Mesendoderm (in vitro differentiated cells): ENCODE measurements at regions not wholly inside any gene's neighbourhood (a gene's known extent, or its start where the extent isn't known, plus 50 kb on each side); places are given as distances from the start of the nearest gene placed in this dataset.

Experiments used
- DNase-seq: peaks from one replicate; pipeline ENCODE4 v3.0.0; 2013
- H2AK5ac ChIP-seq: 2 replicates; pipeline ENCODE4 v1.6.1; 2013; ENCODE audit warnings: low read length, inconsistent platforms
- H2BK120ac ChIP-seq: 2 replicates; pipeline ENCODE4 v1.6.1; 2013; ENCODE audit warnings: low read depth, mild to moderate bottlenecking, low read length, moderate library complexity, mixed read lengths
- H2BK15ac ChIP-seq: replicated peaks from 2 replicates; pipeline ENCODE4 v1.6.1; 2013; ENCODE audit warnings: low read depth, mild to moderate bottlenecking, moderate library complexity
- H2BK5ac ChIP-seq: 2 replicates; pipeline ENCODE4 v1.6.1; 2013; ENCODE audit warnings: low read length, inconsistent platforms
- H3K18ac ChIP-seq: 2 replicates; pipeline ENCODE4 v1.6.1; 2013; ENCODE audit warnings: mild to moderate bottlenecking, low read length, mixed read lengths
- H3K23ac ChIP-seq: one replicate; pipeline ENCODE4 v1.6.1; 2013; ENCODE audit warnings: low read length
- H3K27ac ChIP-seq: 2 replicates; pipeline ENCODE4 v1.5.1; 2013; ENCODE audit warnings: low read depth, mild to moderate bottlenecking, inconsistent platforms, low read length, moderate library complexity
- H3K27me3 ChIP-seq: 2 replicates; pipeline ENCODE4 v1.6.1; 2013; ENCODE audit warnings: low read length, control low read depth, mild to moderate bottlenecking, inconsistent platforms; ENCODE audit not compliant: insufficient read depth, poor library complexity
- H3K36me3 ChIP-seq: 2 replicates; pipeline ENCODE4 v1.6.1; 2013; ENCODE audit warnings: low read length, inconsistent platforms; ENCODE audit not compliant: control insufficient read depth, insufficient read depth
- H3K4ac ChIP-seq: one replicate; pipeline ENCODE4 v1.6.1; 2013; ENCODE audit warnings: low read depth, mild to moderate bottlenecking, low read length, moderate library complexity
- H3K4me1 ChIP-seq: 2 replicates; pipeline ENCODE4 v1.6.1; 2013; ENCODE audit warnings: low read depth, low read length, inconsistent platforms; ENCODE audit not compliant: control insufficient read depth
- H3K4me2 ChIP-seq: 2 replicates; pipeline ENCODE4 v1.6.1; 2013; ENCODE audit warnings: low read length
- H3K4me3 ChIP-seq: 2 replicates; pipeline ENCODE4 v1.5.1; 2013; ENCODE audit warnings: mild to moderate bottlenecking, low read length
- H3K56ac ChIP-seq: one replicate; pipeline ENCODE4 v1.6.1; 2013; ENCODE audit warnings: low read length
- H3K79me1 ChIP-seq: 2 replicates; pipeline ENCODE4 v1.6.1; 2013; ENCODE audit warnings: low read length, inconsistent platforms
- H3K79me2 ChIP-seq: 2 replicates; pipeline ENCODE4 v1.6.1; 2013; ENCODE audit warnings: mild to moderate bottlenecking, low read length; ENCODE audit not compliant: control insufficient read depth, insufficient read depth
- H3K9ac ChIP-seq: 2 replicates; pipeline ENCODE4 v1.6.1; 2013; ENCODE audit warnings: low read length, inconsistent platforms
- H4K5ac ChIP-seq: one replicate; pipeline ENCODE4 v1.6.1; 2013; ENCODE audit warnings: low read length
- H4K8ac ChIP-seq: one replicate; pipeline ENCODE4 v1.6.1; 2013; ENCODE audit warnings: low read depth, mild to moderate bottlenecking, control low read depth, low read length, moderate library complexity
- WGBS: extraction: QIAGEN DNeasy Blood & Tissue Kit; methylation state at CpG from one replicate; pipeline ENCODE4 v1.1.7; 2013; ENCODE audit warnings: low lambda C conversion rate, missing lambda C conversion rate; ENCODE audit not compliant: insufficient coverage; ENCODE audit errors: extremely low coverage; 5-methylcytosine and 5-hydroxymethylcytosine counted together

DNA sequence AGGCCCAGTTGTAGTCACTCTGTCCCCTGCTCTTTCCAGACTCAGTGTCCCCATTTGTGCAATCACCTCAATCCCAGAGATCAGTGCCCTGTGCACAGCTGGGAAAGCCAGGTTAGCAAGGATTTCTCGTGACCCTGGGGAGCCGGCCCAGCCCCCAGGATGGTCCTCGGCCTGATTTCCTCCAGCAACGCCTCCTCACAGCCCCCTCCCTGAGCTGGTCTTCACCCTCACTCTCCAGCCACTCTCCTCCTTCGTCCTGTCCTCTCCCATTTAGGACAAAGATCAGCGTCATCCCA lies 194.8 kb upstream of the C14orf180 start:
- no peak overlapping the region for H2BK5ac ChIP-seq
- H3K4me3 ChIP-seq, result no peak overlapping the region
- H3K23ac ChIP-seq, result no peak overlapping the region
- H3K79me2 ChIP-seq, result no peaks in the 10 kb centered on the region
- H4K5ac ChIP-seq, result no peak overlapping the region
- H4K8ac ChIP-seq, result no peak overlapping the region
- no CpG with 5 or more reads among the region's 6 CpGs for WGBS
- H3K79me1 ChIP-seq, result no peaks in the 10 kb centered on the region
- no peaks in the 10 kb centered on the region for H3K4me1 ChIP-seq
- H3K27me3 ChIP-seq, result no peaks in the 10 kb centered on the region
- H3K9ac ChIP-seq, result no peak overlapping the region
- H2BK120ac ChIP-seq, result no peak overlapping the region
- H3K18ac ChIP-seq, result no peak overlapping the region
- H3K4ac ChIP-seq, result no peak overlapping the region
- H3K36me3 ChIP-seq, result no peaks in the 10 kb centered on the region
- no peak overlapping the region for H2AK5ac ChIP-seq
- DNase-seq, result peak; percentile 10
- no peak overlapping the region for H2BK15ac ChIP-seq
- H3K27ac ChIP-seq, result no peak overlapping the region
- no peak overlapping the region for H3K56ac ChIP-seq
- no peak overlapping the region for H3K4me2 ChIP-seq

DNA sequence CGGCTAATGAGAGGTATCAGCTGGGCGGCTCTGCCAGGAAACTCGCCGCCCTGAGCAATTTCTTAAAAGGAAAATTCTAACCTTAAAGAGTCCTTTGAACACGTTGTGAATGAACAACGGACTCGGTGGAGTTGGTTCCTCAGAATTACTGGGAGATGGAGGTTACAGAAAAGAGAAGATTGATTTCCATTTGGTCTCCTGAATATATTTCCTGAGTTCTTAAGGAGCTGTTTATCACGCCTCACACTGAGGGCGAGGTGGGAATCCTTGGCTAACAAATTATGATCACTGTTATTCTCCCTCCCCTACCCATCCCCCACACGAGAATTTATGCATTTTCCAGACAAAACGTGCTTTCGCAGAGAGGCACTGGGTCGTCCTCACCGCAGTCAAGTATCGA lies 194.5 kb upstream of the C14orf180 start:
- DNase-seq, result no peak
- Histone ChIP-seq H3K79me1 (no peaks in the 10 kb centered on the region), H3K27ac (no peak overlapping the region), H2AK5ac (no peak overlapping the region), H3K18ac (no peak overlapping the region), H2BK5ac (no peak overlapping the region), H3K79me2 (no peaks in the 10 kb centered on the region), H3K36me3 (no peaks in the 10 kb centered on the region), H3K56ac (no peak overlapping the region), H3K23ac (no peak overlapping the region), H3K4ac (no peak overlapping the region), H2BK15ac (no peak overlapping the region), H3K9ac (no peak overlapping the region), H4K5ac (no peak overlapping the region), H4K8ac (no peak overlapping the region), H3K27me3 (no peaks in the 10 kb centered on the region), H3K4me1 (no peaks in the 10 kb centered on the region), H2BK120ac (no peak overlapping the region), H3K4me2 (no peak overlapping the region), H3K4me3 (no peak overlapping the region)
- no CpG with 5 or more reads among the region's 15 CpGs for WGBS

DNA sequence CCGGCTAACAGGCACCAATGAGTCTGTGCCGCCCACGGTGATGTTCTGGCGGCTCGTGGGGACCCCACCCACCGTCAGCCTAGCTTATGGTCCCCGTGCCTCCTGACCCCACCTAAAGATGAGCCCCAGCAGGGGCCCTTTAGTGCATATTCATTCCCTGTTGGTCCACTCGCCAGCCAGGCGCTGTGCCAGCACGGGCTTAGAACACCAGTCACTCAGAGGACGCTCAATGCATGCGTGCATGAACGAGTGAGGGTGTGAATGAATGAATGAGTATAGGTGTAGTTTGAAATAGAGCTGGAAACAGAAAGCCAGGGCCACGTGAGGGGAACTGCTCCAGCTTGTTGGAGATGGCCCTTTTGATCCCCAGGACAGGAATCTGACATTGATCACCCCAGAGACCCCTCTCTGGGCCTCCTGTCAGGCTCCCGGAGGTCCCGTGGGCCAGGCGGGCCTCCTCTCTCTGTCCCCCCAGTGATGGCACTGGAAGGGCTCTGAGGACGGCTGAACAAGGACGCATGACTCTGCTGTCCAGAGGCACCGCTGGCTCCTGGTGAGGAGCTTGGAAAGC lies 193.9 kb upstream of the C14orf180 start:
- no peak overlapping the region for H3K4ac ChIP-seq
- no CpG with 5 or more reads among the region's 20 CpGs for WGBS
- H3K27me3 ChIP-seq, result no peaks in the 10 kb centered on the region
- no peak overlapping the region for H2BK5ac ChIP-seq
- H3K4me3 ChIP-seq, result no peak overlapping the region
- no peak overlapping the region for H3K56ac ChIP-seq
- no peak overlapping the region for H3K27ac ChIP-seq
- H2BK15ac ChIP-seq, result no peak overlapping the region
- H3K4me1 ChIP-seq, result no peaks in the 10 kb centered on the region
- H3K79me2 ChIP-seq, result no peaks in the 10 kb centered on the region
- H2BK120ac ChIP-seq, result no peak overlapping the region
- H3K79me1 ChIP-seq, result no peaks in the 10 kb centered on the region
- no peak overlapping the region for H3K18ac ChIP-seq
- H2AK5ac ChIP-seq, result no peak overlapping the region
- no peaks in the 10 kb centered on the region for H3K36me3 ChIP-seq
- H4K5ac ChIP-seq, result no peak overlapping the region
- no peak overlapping the region for H3K9ac ChIP-seq
- DNase-seq, result no peak
- no peak overlapping the region for H3K4me2 ChIP-seq
- H4K8ac ChIP-seq, result no peak overlapping the region
- H3K23ac ChIP-seq, result no peak overlapping the region

DNA sequence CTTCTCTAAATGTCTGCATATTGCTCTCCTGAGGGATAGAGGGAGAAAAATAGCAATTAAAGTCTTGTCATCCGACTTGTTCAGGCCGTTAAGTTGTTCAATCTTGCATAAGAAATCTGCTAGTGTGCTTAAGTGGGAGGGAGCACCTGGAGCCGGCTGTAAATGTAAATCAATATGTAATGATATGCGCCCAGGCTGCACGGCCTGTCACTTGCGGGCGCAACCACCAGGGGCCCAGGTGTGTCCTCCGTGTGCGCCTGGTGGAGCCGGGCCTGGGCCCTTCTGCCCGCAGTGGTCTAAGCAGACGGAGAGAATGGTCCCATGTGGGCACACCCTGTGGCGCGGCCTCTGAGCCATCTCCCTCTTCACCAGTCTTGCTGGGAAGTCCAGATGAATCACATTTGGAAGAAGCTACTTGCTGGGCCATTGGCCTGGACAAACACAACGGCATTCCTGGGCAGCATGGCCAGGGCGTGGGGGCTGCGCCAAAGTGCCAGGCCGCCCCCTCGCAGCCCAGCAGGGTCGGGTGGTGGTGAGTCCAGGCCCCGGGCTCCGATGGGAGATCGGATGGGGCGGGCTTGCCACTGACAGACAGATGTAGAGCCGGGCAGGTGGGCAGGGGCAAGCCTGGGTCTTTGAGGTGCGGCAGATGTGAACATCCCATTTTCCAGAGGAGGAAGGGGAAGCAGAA lies 193.3 kb upstream of the C14orf180 start:
- no peak overlapping the region for H2BK5ac ChIP-seq
- H3K27ac ChIP-seq, result no peak overlapping the region
- H3K4ac ChIP-seq, result no peak overlapping the region
- H3K4me2 ChIP-seq, result no peak overlapping the region
- no peaks in the 10 kb centered on the region for H3K27me3 ChIP-seq
- no peak for DNase-seq
- no peaks in the 10 kb centered on the region for H3K4me1 ChIP-seq
- H3K9ac ChIP-seq, result no peak overlapping the region
- H3K18ac ChIP-seq, result no peak overlapping the region
- H4K5ac ChIP-seq, result no peak overlapping the region
- no peak overlapping the region for H3K23ac ChIP-seq
- no peak overlapping the region for H2BK15ac ChIP-seq
- H3K79me1 ChIP-seq, result no peaks in the 10 kb centered on the region
- H3K4me3 ChIP-seq, result no peak overlapping the region
- H3K79me2 ChIP-seq, result no peaks in the 10 kb centered on the region
- no peak overlapping the region for H2AK5ac ChIP-seq
- H3K56ac ChIP-seq, result no peak overlapping the region
- H2BK120ac ChIP-seq, result no peak overlapping the region
- no CpG with 5 or more reads among the region's 26 CpGs for WGBS
- H3K36me3 ChIP-seq, result no peaks in the 10 kb centered on the region
- no peak overlapping the region for H4K8ac ChIP-seq

DNA sequence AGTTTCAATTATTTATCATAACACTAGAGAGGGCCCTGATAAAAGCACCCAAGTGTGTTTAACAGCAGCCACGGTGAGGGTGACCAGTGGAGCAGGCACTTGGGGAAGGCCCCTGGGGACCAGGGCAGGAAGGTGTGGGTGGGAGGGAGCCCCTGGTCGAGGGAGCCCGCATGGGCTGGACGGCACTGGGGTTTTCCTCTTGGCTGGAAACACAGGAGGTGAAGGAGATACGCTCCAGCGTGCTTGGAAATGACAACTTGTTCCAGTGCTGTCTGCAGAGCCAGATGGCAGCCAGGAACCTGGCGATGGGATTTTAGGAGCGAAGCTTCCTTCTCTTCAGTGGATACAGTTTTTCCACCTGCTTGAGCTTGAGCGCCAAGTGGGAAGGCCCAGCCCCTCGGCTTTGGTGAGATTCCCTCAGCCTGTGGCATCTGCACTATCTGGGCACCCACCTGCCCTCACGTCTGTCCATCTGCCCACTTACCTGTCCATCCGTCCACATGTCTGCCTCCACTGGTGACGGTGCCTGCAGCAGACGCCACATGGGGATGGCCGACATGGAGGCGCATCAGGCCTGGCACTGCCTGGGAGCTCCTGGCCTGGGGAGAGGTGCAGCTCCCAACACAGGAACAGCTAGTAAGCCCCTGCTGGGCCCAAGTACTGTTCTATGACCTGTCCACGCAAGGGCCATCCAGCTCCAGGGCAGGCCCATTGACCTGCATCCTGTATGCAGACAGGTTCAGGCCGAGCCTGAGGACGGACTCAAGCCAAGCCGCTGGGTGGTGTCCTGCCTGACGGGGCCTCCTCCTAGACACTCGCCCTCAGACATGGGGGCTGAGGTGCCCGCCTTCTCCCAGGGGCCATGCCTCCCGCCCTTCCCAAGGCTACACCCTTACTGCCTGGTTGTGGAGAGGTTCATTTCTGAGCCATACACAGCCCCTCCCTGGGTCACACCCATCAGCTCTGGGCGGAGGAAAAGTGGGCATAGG lies 192.2 kb upstream of the C14orf180 start:
- no CpG with 5 or more reads among the region's 25 CpGs for WGBS

More for the DNA sequence above, 192.2 kb upstream of the C14orf180 start:
- Histone ChIP-seq H2BK120ac (no peak overlapping the region), H3K79me1 (no peaks in the 10 kb centered on the region), H3K23ac (no peak overlapping the region), H2BK5ac (no peak overlapping the region), H3K27me3 (no peaks in the 10 kb centered on the region), H3K4me2 (no peak overlapping the region), H2AK5ac (no peak overlapping the region), H2BK15ac (no peak overlapping the region), H4K5ac (no peak overlapping the region), H3K4me3 (no peak overlapping the region), H3K4ac (no peak overlapping the region), H3K79me2 (no peaks in the 10 kb centered on the region), H3K18ac (no peak overlapping the region), H3K36me3 (no peaks in the 10 kb centered on the region), H3K56ac (no peak overlapping the region), H4K8ac (no peak overlapping the region), H3K4me1 (no peaks in the 10 kb centered on the region), H3K27ac (no peak overlapping the region), H3K9ac (no peak overlapping the region)
- DNase-seq, result no peak
